ENCODE measurements at regions not wholly inside any gene's neighbourhood (a gene's known extent, or its start where the extent isn't known, plus 50 kb on each side); places are given as distances from the start of the nearest gene placed in this dataset.

DNA sequence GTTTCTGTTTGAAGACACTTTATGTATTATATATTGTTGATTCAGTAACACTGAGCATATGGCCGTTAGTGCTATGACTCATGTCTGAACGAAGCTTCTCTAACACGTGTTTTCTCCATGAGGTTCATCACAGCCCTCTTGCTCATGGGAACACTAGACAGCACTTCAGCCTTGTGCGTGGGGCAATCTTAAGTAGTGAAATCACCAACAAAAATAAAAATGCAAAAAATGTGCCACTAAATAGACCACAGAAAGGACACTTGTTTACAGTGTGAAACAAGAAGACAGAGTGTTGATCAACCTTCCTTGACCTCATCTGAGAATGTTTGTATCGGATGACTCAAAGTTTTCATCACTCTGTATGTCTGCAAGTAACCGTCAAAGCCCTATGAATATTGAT lies 94.5 kb downstream of the FDX1 start:
- WGBS, 4 donors = 78 to 85% (median 81%) methylated on average over 6 of the region's 6 CpGs
- no peak overlapping the region for H3K27ac ChIP-seq
- H3K9me3 ChIP-seq (replicated peaks in 1 of 3) = peaks cover 0 to 3% (median 0%) of the 10 kb centered on the region in 3 donors
- no peak for DNase-seq
- no peaks in the 10 kb centered on the region for H3K36me3 ChIP-seq (replicated peaks in 1 of 2)
- H3K27me3 ChIP-seq = no peaks in the 10 kb centered on the region
- intact Hi-C loops (cut with DNase I) = no loop called here
- no peak overlapping the region for H3K4me3 ChIP-seq
- H3K4me1 ChIP-seq (replicated peaks in 1 of 2) = no peaks in the 10 kb centered on the region
- no peak for TF ChIP-seq POLR2A (IDR thresholded peaks at IDR 0.05)
- TF ChIP-seq, protein P1, sequence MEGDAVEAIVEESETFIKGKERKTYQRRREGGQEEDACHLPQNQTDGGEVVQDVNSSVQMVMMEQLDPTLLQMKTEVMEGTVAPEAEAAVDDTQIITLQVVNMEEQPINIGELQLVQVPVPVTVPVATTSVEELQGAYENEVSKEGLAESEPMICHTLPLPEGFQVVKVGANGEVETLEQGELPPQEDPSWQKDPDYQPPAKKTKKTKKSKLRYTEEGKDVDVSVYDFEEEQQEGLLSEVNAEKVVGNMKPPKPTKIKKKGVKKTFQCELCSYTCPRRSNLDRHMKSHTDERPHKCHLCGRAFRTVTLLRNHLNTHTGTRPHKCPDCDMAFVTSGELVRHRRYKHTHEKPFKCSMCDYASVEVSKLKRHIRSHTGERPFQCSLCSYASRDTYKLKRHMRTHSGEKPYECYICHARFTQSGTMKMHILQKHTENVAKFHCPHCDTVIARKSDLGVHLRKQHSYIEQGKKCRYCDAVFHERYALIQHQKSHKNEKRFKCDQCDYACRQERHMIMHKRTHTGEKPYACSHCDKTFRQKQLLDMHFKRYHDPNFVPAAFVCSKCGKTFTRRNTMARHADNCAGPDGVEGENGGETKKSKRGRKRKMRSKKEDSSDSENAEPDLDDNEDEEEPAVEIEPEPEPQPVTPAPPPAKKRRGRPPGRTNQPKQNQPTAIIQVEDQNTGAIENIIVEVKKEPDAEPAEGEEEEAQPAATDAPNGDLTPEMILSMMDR (IDR thresholded peaks at IDR 0.05) = no peak

DNA sequence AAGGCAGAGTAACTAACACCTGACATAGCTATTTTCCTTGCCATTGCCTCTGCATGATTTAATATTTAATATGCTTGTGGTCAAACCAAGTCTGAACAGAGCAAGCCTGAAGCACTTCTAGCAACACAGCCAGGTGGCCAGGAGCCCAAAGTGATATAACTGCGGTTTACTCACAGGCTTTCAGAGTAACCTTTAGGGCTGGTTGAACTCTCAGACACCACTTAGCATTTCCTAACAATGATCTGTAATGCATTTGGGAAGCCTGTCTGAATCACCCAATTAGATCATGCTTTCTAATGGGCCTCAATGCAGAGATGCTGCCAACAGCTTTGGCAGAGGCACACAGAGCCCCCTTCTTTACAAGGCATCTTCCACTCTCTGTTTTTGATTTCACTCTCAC lies 96.1 kb downstream of the FDX1 start:
- intact Hi-C loops (cut with DNase I) = no loop called here
- Histone ChIP-seq H3K27ac (peak overlapping the region in 1 of 5 donors; percentile 46), H3K27me3 (no peaks in the 10 kb centered on the region), H3K4me1 (replicated peaks in 1 of 2) (peaks cover 0 to 6% of the 10 kb centered on the region in 2 donors), H3K9me3 (replicated peaks in 1 of 3) (peaks cover 0 to 3% (median 0%) of the 10 kb centered on the region in 3 donors), H3K4me3 (no peak overlapping the region), H3K36me3 (replicated peaks in 1 of 2) (no peaks in the 10 kb centered on the region)
- peak in 5 of 7 donors; percentile 31 to 73 (median 50) for DNase-seq
- TF ChIP-seq POLR2A (IDR thresholded peaks at IDR 0.05) = no peak
- TF ChIP-seq, protein P1 (IDR thresholded peaks at IDR 0.05) = no peak
- 0 to 9% (median 0%) methylated on average over 1 of the region's 1 CpG for whole genome bisulfite sequencing, 4 donors

DNA sequence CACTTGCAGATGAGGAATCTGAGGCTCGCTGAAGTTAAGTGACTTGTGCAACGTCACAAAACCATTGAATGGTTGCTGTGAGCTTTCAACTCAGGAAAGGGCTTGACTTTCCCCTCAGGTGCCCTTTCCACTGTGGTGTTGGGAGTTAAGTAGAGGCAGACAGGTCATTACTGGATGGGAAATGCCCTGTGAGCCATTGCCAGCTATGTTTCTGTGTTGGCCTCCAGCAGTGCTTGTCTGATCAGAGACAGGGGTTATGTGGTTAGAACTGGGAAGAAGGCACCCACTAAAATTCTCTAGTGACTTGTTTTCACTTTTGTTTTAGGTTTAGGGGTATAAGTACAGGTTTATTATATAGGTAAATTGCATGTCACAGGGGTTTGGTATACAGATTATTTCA lies 96.6 kb downstream of the FDX1 start:
- TF ChIP-seq POLR2A (IDR thresholded peaks at IDR 0.05) = no peak
- TF ChIP-seq, protein P1 (IDR thresholded peaks at IDR 0.05) = no peak

More for the DNA sequence above, 96.6 kb downstream of the FDX1 start:
- peaks cover 0 to 10% of the 10 kb centered on the region in 2 donors for H3K4me1 ChIP-seq (replicated peaks in 1 of 2)
- no peaks in the 10 kb centered on the region for H3K27me3 ChIP-seq
- peak overlapping the region in 1 of 5 donors; percentile 46 for H3K27ac ChIP-seq
- intact Hi-C loops (cut with DNase I) = no loop called here
- no peak overlapping the region for H3K4me3 ChIP-seq
- H3K36me3 ChIP-seq (replicated peaks in 1 of 2) = no peaks in the 10 kb centered on the region
- 83 to 97% (median 91%) methylated on average over 2 of the region's 2 CpGs for WGBS, 4 donors
- no peak for DNase-seq
- H3K9me3 ChIP-seq (replicated peaks in 1 of 3) = peaks cover 0 to 3% (median 0%) of the 10 kb centered on the region in 3 donors

Data from adrenal gland (tissue), 9 donors.